ENCODE measurements at regions not wholly inside any gene's neighbourhood (a gene's known extent, or its start where the extent isn't known, plus 50 kb on each side); places are given as distances from the start of the nearest gene placed in this dataset.

GRCh38 chr3:187936676-187937075 is 191.4 kb upstream of the BCL6 start:
- TF ChIP-seq CTCF (IDR thresholded peaks at IDR 0.05) (no peak), POLR2A (IDR thresholded peaks at IDR 0.05) (no peak)
